IMR-90 (cell line): ENCODE measurements at regions not wholly inside any gene's neighbourhood (a gene's known extent, or its start where the extent isn't known, plus 50 kb on each side); places are given as distances from the start of the nearest gene placed in this dataset.

Experiments
- ATAC-seq: fragments of 200-7000 bp; cut with Tn5 transposase; 2 replicates; pipeline ENCODE4 v1.9.1; 2020; ENCODE audit warnings: low read depth, mild to moderate bottlenecking, moderate library complexity
- BruUV-seq: library from RNA; stranded (reverse); fragments of 400-500 nt; replicated peaks from 2 replicates; lab custom pipeline; 2021; lab: Mats Ljungman, UMichigan
- CTCF ChIA-PET: fragments of 300-600 bp; formaldehyde crosslinking; extraction: SDS; loops from one replicate; lab custom pipeline; 2021; ENCODE audit warnings: antibody characterized with exemption; lab: Yijun Ruan, JAX
- POLR2A ChIA-PET: fragments of 300-600 bp; sonication (Branson Sonifier 250); formaldehyde crosslinking; loops from one replicate; lab custom pipeline; 2022; ENCODE audit warnings: antibody characterized with exemption; ENCODE audit not compliant: unreplicated experiment; lab: Charles Lee
- DNase-seq: peaks from one replicate; pipeline ENCODE4 v3.0.0; 2013
- H2AFZ ChIP-seq: replicated peaks from 2 replicates; pipeline ENCODE3; 2013; ENCODE audit warnings: low read length, mild to moderate bottlenecking; ENCODE audit not compliant: poor library complexity
- H2AK5ac ChIP-seq: 2 replicates; pipeline ENCODE4 v1.6.1; 2013; ENCODE audit warnings: low read depth, low read length, inconsistent platforms
- H2AK9ac ChIP-seq: replicated peaks from 2 replicates; pipeline ENCODE3; 2013; ENCODE audit warnings: mild to moderate bottlenecking, low read depth, low read length, moderate library complexity; ENCODE audit not compliant: poor library complexity
- H2BK120ac ChIP-seq: 2 replicates; pipeline ENCODE4 v1.6.1; 2013; ENCODE audit warnings: low read depth, low read length, inconsistent platforms
- H2BK15ac ChIP-seq: 3 replicates; pipeline ENCODE4 v1.6.1; 2013; ENCODE audit warnings: low read depth, low read length, inconsistent platforms
- H2BK20ac ChIP-seq: 2 replicates; pipeline ENCODE4 v1.6.1; 2013; ENCODE audit warnings: low read depth, mild to moderate bottlenecking, inconsistent platforms, low read length, moderate library complexity
- H2BK5ac ChIP-seq: 2 replicates; pipeline ENCODE4 v1.6.1; 2013; ENCODE audit warnings: mild to moderate bottlenecking, low read depth, low read length, inconsistent platforms; ENCODE audit not compliant: poor library complexity, severe bottlenecking
- H3K14ac ChIP-seq: replicated peaks from 2 replicates; pipeline ENCODE4 v1.6.1; 2013; ENCODE audit warnings: low read depth, low read length, inconsistent platforms
- H3K18ac ChIP-seq: 2 replicates; pipeline ENCODE4 v1.6.1; 2013; ENCODE audit warnings: low read depth, low read length, control low read depth
- H3K23ac ChIP-seq: 2 replicates; pipeline ENCODE4 v1.6.1; 2013; ENCODE audit warnings: low read depth, low read length, inconsistent platforms
- H3K27ac ChIP-seq: 2 replicates; pipeline ENCODE4 v1.5.1; 2013; ENCODE audit warnings: mild to moderate bottlenecking, control low read depth, low read length; ENCODE audit not compliant: insufficient read depth
- H3K27me3 ChIP-seq: 2 replicates; pipeline ENCODE4 v1.6.1; 2013; ENCODE audit warnings: low read length; ENCODE audit not compliant: control insufficient read depth, insufficient read depth
- H3K36me3 ChIP-seq: 2 replicates; pipeline ENCODE4 v1.6.1; 2013; ENCODE audit warnings: low read length, mixed read lengths; ENCODE audit not compliant: control insufficient read depth, insufficient read depth
- H3K4ac ChIP-seq: 2 replicates; pipeline ENCODE4 v1.6.1; 2013; ENCODE audit warnings: low read depth, low read length, inconsistent platforms
- H3K4me1 ChIP-seq: 2 replicates; pipeline ENCODE4 v1.6.1; 2013; ENCODE audit warnings: low read length, mixed read lengths; ENCODE audit not compliant: control insufficient read depth, insufficient read depth
- H3K4me2 ChIP-seq: 2 replicates; pipeline ENCODE4 v1.6.1; 2013; ENCODE audit warnings: low read depth, mild to moderate bottlenecking, control low read depth, low read length, moderate library complexity
- H3K4me3 ChIP-seq: 2 replicates; pipeline ENCODE4 v1.5.1; 2013; ENCODE audit warnings: low read depth, mild to moderate bottlenecking, control low read depth, low read length, moderate library complexity; ENCODE audit not compliant: insufficient read depth
- H3K56ac ChIP-seq: 2 replicates; pipeline ENCODE4 v1.6.1; 2013; ENCODE audit warnings: low read length, inconsistent platforms; ENCODE audit not compliant: insufficient read depth; ENCODE audit errors: extremely low read depth
- H3K79me1 ChIP-seq, 2 experiments: 2 replicates each; pipeline ENCODE4 v1.6.1; 2013; ENCODE audit warnings: low read length in 2 of 2, inconsistent platforms in 1 of 2, low read depth in 1 of 2
- H3K9ac ChIP-seq: 2 replicates; pipeline ENCODE4 v1.6.1; 2013; ENCODE audit warnings: low read depth, low read length, control low read depth
- H3K9me1 ChIP-seq: 2 replicates; pipeline ENCODE4 v1.6.1; 2013; ENCODE audit warnings: low read length, inconsistent platforms; ENCODE audit not compliant: insufficient read depth
- H3K9me3 ChIP-seq: 2 replicates; pipeline ENCODE4 v1.6.1; 2013; ENCODE audit warnings: low read length; ENCODE audit not compliant: control insufficient read depth, insufficient read depth
- H4K20me1 ChIP-seq: 2 replicates; pipeline ENCODE4 v1.6.1; 2013; ENCODE audit warnings: low read length, inconsistent platforms; ENCODE audit not compliant: insufficient read depth
- H4K5ac ChIP-seq: 2 replicates; pipeline ENCODE4 v1.6.1; 2013; ENCODE audit warnings: mild to moderate bottlenecking, low read depth, low read length, control low read depth
- H4K8ac ChIP-seq, 2 experiments: 2 replicates each; pipeline ENCODE4 v1.6.1; 2013; ENCODE audit warnings: low read depth in 2 of 2, low read length in 2 of 2, control low read depth in 1 of 2, inconsistent platforms in 1 of 2
- H4K91ac ChIP-seq: 2 replicates; pipeline ENCODE4 v1.6.1; 2013; ENCODE audit warnings: low read depth, low read length, inconsistent platforms; ENCODE audit not compliant: insufficient read depth
- BHLHE40 ChIP-seq: fragments of 150-350 bp; IDR thresholded peaks from 2 replicates; pipeline ENCODE4 v1.6.1; 2016; ENCODE audit warnings: mild to moderate bottlenecking, low read depth, low read length
- MAFK ChIP-seq: IDR thresholded peaks from 2 replicates; pipeline ENCODE4 v1.6.1; 2012; ENCODE audit warnings: low read depth, low read length, improper control_type of control experiment
- MXI1 ChIP-seq: IDR thresholded peaks from 2 replicates; pipeline ENCODE4 v1.6.1; 2012; ENCODE audit warnings: low read depth, mild to moderate bottlenecking, low read length, moderate library complexity, borderline replicate concordance
- NFE2L2 ChIP-seq: fragments of 150-350 bp; IDR thresholded peaks from 2 replicates; pipeline ENCODE4 v1.6.1; 2016; ENCODE audit warnings: low read depth, mild to moderate bottlenecking, low read length
- RFX5 ChIP-seq: IDR thresholded peaks from 2 replicates; pipeline ENCODE4 v1.8.0; 2012; ENCODE audit warnings: low read depth, mild to moderate bottlenecking, low read length, moderate library complexity
- WGBS, 2 experiments: methylation state at CpG; one replicate each; pipeline versions ENCODE4 v1.1.5 to v1.1.7; 2013; ENCODE audit warnings: missing lambda C conversion rate in 2 of 2; ENCODE audit not compliant: insufficient read length in 1 of 2; ENCODE audit errors: extremely low coverage in 2 of 2; 5-methylcytosine and 5-hydroxymethylcytosine counted together
- dilution Hi-C: fragments of 300-500 bp; cut with HindIII; formaldehyde crosslinking; loops from one replicate; pipeline ENCODE4 v1.14.3; 2018; ENCODE audit warnings: low sequenced_read_pairs; ENCODE audit not compliant: unreplicated experiment
- in situ Hi-C: fragments of 300-500 bp; cut with MboI; formaldehyde crosslinking; loops from 3 replicates; pipeline ENCODE4 v1.14.3; 2019; ENCODE audit warnings: low sequenced_read_pairs, inconsistent platforms, mixed read lengths
- intact Hi-C: fragments of 100-400 bp; cut with micrococcal nuclease; formaldehyde crosslinking; loops from 2 replicates; pipeline ENCODE4 v1.10.0; 2022
- TF ChIP-seq, protein P1 (sequence below): fragments of 150-350 bp; IDR thresholded peaks from 2 replicates; pipeline ENCODE4 v1.6.1; 2016; ENCODE audit warnings: low read depth, mild to moderate bottlenecking, low read length, moderate library complexity, borderline replicate concordance

DNA sequence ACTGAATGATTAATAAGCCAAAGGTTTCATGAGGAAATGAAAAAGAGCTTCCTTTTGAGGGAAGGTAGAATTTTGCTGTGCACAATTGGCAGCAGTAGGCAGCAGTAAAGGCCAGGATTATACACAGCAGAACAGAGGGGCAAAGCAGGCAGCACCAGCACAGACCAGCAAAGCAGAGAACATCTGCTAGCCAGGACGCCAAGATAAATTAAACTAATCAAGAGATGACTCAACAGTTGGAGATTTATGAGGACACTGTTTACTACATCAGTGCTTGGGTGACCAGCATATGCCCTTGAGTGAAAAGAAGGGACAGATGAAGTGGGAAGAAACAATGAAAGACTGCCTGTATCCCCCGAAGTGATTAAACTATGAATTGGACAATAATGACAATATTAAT, 871.4 kb upstream of the CDH10 start:
- Histone ChIP-seq H2AK5ac (no peak overlapping the region), H3K4me1 (no peaks in the 10 kb centered on the region), H4K91ac (no peak overlapping the region), H3K14ac (no peak overlapping the region), H3K23ac (no peak overlapping the region), H3K4me3 (no peak overlapping the region), H4K8ac (no peak overlapping the region), H2BK15ac (no peak overlapping the region), H2AFZ (no peak overlapping the region), H3K4me2 (no peak overlapping the region), H3K56ac (no peak overlapping the region), H3K4ac (no peak overlapping the region), H3K9me3 (no peaks in the 10 kb centered on the region), H4K20me1 (no peaks in the 10 kb centered on the region), H3K36me3 (no peaks in the 10 kb centered on the region), H3K79me1 (no peaks in the 10 kb centered on the region), H3K9me1 (no peaks in the 10 kb centered on the region), H3K18ac (no peak overlapping the region), H3K27ac (no peak overlapping the region), H3K9ac (no peak overlapping the region), H4K5ac (no peak overlapping the region), H2BK5ac (no peak overlapping the region), H2BK20ac (no peak overlapping the region), H2BK120ac (no peak overlapping the region), H3K27me3 (no peaks in the 10 kb centered on the region), H2AK9ac (no peak overlapping the region)
- intact Hi-C loops (no loop called here), dilution Hi-C loops (no loop called here), in situ Hi-C loops (no loop called here)
- no TSS peak for BruUV-seq
- CTCF ChIA-PET = no interaction called here
- TF ChIP-seq MXI1 (no peak), NFE2L2 (no peak), BHLHE40 (no peak), RFX5 (no peak), MAFK (no peak)
- TF ChIP-seq, protein P1, sequence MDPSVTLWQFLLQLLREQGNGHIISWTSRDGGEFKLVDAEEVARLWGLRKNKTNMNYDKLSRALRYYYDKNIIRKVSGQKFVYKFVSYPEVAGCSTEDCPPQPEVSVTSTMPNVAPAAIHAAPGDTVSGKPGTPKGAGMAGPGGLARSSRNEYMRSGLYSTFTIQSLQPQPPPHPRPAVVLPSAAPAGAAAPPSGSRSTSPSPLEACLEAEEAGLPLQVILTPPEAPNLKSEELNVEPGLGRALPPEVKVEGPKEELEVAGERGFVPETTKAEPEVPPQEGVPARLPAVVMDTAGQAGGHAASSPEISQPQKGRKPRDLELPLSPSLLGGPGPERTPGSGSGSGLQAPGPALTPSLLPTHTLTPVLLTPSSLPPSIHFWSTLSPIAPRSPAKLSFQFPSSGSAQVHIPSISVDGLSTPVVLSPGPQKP = no peak
- WGBS, 2 experiments = no CpG with 5 or more reads among the region's 2 CpGs
- ATAC-seq (no peak), DNase-seq (no peak)
- POLR2A ChIA-PET = no interaction called here
